ACC112 (cell line): ENCODE measurements at regions not wholly inside any gene's neighbourhood (a gene's known extent, or its start where the extent isn't known, plus 50 kb on each side); places are given as distances from the start of the nearest gene placed in this dataset.
"Not testable (repeated sequence)": the region's sequence is repeated elsewhere in the genome, so short reads cannot be mapped to it uniquely, and the experiment has no call there.

Experiments used
- H2AFZ ChIP-seq: fragments of 200-600 bp; sonication (generic); one replicate; pipeline ENCODE4 v1.6.0; 2017; ENCODE audit warnings: antibody characterized with exemption, low read length; ENCODE audit not compliant: unreplicated experiment
- H3K27ac ChIP-seq: fragments of 200-600 bp; sonication (generic); 2 replicates; pipeline ENCODE4 v1.5.1; 2014; ENCODE audit warnings: low read depth, mild to moderate bottlenecking, antibody characterized with exemption, low read length, moderate library complexity
- H3K27me3 ChIP-seq: fragments of 200-600 bp; sonication (generic); 2 replicates; pipeline ENCODE4 v1.6.1; 2014; ENCODE audit warnings: mild to moderate bottlenecking, antibody characterized with exemption, low read length, moderate library complexity, mixed read lengths; ENCODE audit not compliant: insufficient read depth
- H3K36me3 ChIP-seq: fragments of 200-600 bp; sonication (generic); 2 replicates; pipeline ENCODE4 v1.6.1; 2016; ENCODE audit warnings: mild to moderate bottlenecking, antibody characterized with exemption, low read length, moderate library complexity, mixed read lengths; ENCODE audit not compliant: insufficient read depth
- H3K4me1 ChIP-seq: fragments of 200-600 bp; sonication (generic); one replicate; pipeline ENCODE4 v1.6.1; 2016; ENCODE audit warnings: low read length, mixed read lengths; ENCODE audit not compliant: insufficient read depth, unreplicated experiment, control insufficient read depth
- H3K4me3 ChIP-seq: fragments of 200-600 bp; sonication (generic); 2 replicates; pipeline ENCODE4 v1.5.1; 2014; ENCODE audit warnings: mild to moderate bottlenecking, low read depth, low read length
- H3K79me2 ChIP-seq: fragments of 200-600 bp; sonication (generic); one replicate; pipeline ENCODE4 v1.6.0; 2016; ENCODE audit warnings: low read length; ENCODE audit not compliant: control insufficient read depth, unreplicated experiment, insufficient read depth

- Histone ChIP-seq H3K27ac (no peak overlapping the region), H3K36me3 (no peaks in the 10 kb centered on the region), H3K4me1 (peaks cover 4% of the 10 kb centered on the region), H3K79me2 (no peaks in the 10 kb centered on the region), H2AFZ (peak overlapping the region; percentile 86), H3K27me3 (no peaks in the 10 kb centered on the region), H3K4me3 (no peak overlapping the region)
These were observed 438.9 kb downstream of the NAV3 start for GRCh38 chr12:78269620-78270019.

GRCh38 chr12:78271546-78271945 lies 440.9 kb downstream of the NAV3 start:
- no peaks in the 10 kb centered on the region for H3K36me3 ChIP-seq
- no peaks in the 10 kb centered on the region for H3K27me3 ChIP-seq
- no peak overlapping the region for H2AFZ ChIP-seq
- no peaks in the 10 kb centered on the region for H3K79me2 ChIP-seq
- no peak overlapping the region for H3K4me3 ChIP-seq
- no peak overlapping the region for H3K27ac ChIP-seq
- H3K4me1 ChIP-seq: peaks cover 4% of the 10 kb centered on the region

- Histone ChIP-seq H3K4me1 (peaks cover 4% of the 10 kb centered on the region), H3K4me3 (no peak overlapping the region), H3K36me3 (no peaks in the 10 kb centered on the region), H3K79me2 (no peaks in the 10 kb centered on the region), H3K27me3 (no peaks in the 10 kb centered on the region), H2AFZ (no peak overlapping the region), H3K27ac (no peak overlapping the region)
These were observed 445.2 kb downstream of the NAV3 start for GRCh38 chr12:78275886-78276285.

DNA sequence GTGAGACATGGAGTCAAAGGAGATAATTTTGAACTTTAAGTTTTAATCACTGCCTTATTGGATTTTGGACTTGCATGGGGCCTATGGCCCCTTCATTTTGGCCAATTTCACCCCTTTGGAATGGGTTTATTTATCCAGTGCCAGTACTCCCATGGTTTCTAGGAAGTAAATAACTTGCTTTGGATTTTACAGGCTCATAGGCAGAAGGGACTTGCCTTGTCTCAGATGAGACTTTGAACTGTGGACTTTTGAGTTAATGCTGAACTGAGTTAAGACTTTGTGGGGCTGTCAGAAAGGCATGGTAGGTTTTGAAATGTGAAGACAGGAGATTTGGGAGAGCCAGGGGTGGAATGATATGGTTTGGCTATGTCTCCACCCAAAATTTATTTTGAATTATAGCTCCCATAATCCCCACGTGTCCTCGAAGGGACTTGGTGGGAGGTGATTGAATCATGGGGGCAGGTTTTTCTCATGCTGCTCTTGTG lies 448.1 kb downstream of the NAV3 start:
- no peaks in the 10 kb centered on the region for H3K27me3 ChIP-seq

DNA sequence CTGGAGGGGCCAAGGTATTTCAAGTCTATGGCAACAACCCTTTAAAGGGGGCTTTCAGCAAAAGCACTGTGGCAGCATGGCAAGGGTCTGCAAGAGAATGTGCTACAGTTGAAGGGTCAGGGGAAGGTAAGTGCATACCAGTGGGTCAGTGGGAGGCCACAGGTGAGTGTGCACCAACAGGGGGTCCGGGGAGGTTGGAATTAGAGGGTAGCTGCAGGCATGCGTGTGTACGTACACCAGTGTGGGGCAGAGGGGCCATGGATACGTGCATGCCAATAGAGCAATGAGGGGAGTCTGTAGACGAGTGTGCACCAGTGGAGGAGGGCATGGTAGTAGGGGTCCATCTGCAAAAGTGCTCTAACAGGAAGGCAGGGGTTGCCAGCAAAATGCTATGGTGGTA lies 448.9 kb downstream of the NAV3 start:
- Histone ChIP-seq H3K27ac (no peak overlapping the region), H3K27me3 (no peaks in the 10 kb centered on the region), H2AFZ (no peak overlapping the region), H3K4me3 (no peak overlapping the region), H3K36me3 (no peaks in the 10 kb centered on the region), H3K79me2 (no peaks in the 10 kb centered on the region), H3K4me1 (no peaks in the 10 kb centered on the region)

More for the DNA sequence above, 448.1 kb downstream of the NAV3 start:
- H2AFZ ChIP-seq: no peak overlapping the region
- no peaks in the 10 kb centered on the region for H3K4me1 ChIP-seq
- no peaks in the 10 kb centered on the region for H3K79me2 ChIP-seq
- H3K4me3 ChIP-seq: no peak overlapping the region
- no peaks in the 10 kb centered on the region for H3K36me3 ChIP-seq
- no peak overlapping the region for H3K27ac ChIP-seq

DNA sequence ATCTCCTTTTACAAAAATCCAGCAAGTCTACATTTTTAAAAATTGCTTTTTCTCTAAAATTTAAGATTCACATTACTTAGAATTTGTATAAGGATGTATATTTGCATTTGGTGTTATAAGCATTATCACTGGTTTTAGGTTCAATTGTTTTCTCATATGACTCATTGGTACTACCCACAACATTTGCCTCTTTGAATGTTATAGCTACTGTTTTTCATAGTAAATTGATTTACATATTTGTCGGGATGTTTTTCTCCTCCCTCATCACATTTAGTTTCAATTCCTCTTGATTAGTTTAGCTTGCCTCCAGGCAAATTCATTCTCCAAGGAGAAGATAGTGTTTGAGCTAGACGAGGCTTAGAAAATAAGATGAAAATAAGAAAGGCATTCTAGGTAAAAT lies 450.4 kb downstream of the NAV3 start:
- H3K79me2 ChIP-seq, H3K27me3 ChIP-seq, H3K4me1 ChIP-seq, H2AFZ ChIP-seq, H3K36me3 ChIP-seq, H3K4me3 ChIP-seq, H3K27ac ChIP-seq: not testable (repeated sequence)

DNA sequence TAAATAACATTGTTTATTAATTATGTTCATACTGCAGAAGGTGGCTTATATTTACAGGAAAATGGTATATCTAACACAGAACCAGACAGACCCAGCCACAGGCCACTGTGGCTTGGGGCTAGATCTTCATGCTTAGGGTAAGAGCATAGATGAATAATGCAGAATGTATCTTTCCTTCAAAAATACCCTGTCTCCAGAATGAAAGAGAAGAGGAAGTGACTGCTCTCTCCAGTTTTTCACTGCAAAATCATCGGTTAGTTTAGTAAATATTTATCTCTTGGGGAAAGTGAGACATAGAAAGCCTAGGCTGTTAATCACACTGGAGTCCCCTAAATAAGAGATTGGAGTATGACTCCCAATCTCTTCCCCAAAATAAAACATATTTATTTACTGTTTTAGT lies 453.7 kb downstream of the NAV3 start:
- no peak overlapping the region for H3K27ac ChIP-seq
- H3K79me2 ChIP-seq: no peaks in the 10 kb centered on the region
- H3K36me3 ChIP-seq: no peaks in the 10 kb centered on the region
- no peak overlapping the region for H3K4me3 ChIP-seq
- H2AFZ ChIP-seq: no peak overlapping the region
- peaks cover 8% of the 10 kb centered on the region for H3K4me1 ChIP-seq
- no peaks in the 10 kb centered on the region for H3K27me3 ChIP-seq

DNA sequence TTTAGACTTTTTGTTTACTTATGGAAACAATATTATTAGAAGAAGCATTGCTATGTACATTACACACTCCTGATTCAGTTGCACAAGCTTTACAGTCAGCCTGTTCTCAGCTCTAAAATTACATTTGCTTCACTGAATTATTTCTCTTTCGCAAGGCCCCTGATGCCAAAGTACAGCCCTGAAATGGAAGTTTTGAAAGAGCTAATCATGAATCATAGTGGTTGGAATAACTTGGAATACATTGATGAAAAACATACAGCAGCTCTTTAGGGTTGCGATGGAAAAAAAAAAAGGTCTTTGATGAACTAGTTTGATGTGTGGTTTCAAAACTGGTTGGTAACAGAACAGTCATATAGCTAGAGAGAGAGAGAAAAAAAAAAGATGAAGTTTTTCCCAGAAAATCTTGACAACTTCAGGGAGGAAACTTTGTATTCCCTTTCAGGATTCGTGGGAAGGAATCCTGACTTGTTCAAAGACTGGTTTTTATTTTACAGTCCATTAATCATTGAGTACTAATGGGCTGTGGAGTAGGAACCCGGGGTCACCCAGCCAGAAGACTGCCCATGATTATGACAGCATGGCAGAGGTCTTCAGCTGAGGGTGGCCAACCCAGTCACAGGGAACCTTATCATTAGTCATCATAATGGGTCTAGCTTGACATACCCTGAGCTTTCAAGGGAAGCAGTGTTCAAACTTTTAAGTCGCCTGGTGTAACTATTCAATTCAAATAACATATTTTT lies 460.1 kb downstream of the NAV3 start:
- Histone ChIP-seq H3K36me3 (no peaks in the 10 kb centered on the region), H3K4me1 (peaks cover 46% of the 10 kb centered on the region), H3K4me3 (peak overlapping the region; percentile 42), H2AFZ (peak overlapping the region; percentile 54), H3K27ac (peak overlapping the region; percentile 98), H3K79me2 (no peaks in the 10 kb centered on the region), H3K27me3 (no peaks in the 10 kb centered on the region)

DNA sequence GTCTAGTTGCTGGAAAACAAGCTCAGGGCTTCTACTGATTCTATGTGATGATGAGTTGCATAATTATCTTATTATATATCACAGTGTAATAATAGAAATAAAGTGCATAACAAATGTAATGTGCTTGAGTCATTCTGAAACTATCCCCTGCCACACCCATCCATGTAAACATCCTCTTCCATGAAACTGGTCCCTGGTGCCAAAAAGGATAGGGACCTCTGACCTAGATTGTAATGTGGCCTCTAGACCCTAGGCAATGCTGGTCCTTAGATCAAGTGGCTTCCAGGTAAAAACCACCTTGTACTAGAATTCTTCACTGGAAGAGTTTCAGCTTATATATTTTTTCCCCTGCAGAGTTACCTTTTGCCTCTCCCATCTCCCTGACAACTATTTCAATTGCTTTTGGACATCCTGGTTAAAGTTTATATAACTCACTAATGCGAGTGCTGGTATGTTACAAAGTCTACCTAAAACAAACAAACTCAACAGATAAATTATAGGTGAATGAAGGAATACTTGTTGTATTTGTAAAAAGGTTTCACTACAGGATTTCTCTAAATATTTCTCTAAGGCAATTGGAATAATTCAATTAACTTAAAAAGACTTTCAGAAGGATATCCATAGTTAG lies 462.5 kb downstream of the NAV3 start:
- no peaks in the 10 kb centered on the region for H3K27me3 ChIP-seq
- no peaks in the 10 kb centered on the region for H3K79me2 ChIP-seq
- peak overlapping the region; percentile 98 for H3K27ac ChIP-seq
- H3K36me3 ChIP-seq: no peaks in the 10 kb centered on the region
- H3K4me1 ChIP-seq: peaks cover 46% of the 10 kb centered on the region
- peak overlapping the region; percentile 23; the same call in 1 of the 2 replicates for H3K4me3 ChIP-seq
- H2AFZ ChIP-seq: no peak overlapping the region

DNA sequence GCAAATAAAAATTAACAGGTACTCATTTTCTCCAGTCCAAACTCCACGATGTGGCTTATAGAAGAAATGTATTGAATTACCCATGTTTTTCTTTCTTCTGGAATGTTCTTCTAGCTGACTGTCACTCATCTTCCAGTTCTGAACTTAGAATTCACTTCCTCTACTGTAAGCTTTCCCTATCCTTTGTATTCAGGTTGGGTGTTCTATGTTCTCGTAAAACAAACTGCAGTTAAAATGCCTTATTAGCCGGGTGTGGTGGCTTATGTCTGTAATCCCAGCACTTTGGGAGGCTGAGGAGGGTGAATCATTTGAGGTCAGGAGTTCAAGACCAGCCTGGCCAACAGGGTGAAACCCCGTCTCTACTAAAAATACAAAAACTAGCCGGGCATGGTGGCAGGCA lies 470.6 kb downstream of the NAV3 start:
- not testable (repeated sequence) for H3K36me3 ChIP-seq, H3K27me3 ChIP-seq, H3K79me2 ChIP-seq, H3K27ac ChIP-seq, H3K4me1 ChIP-seq, H3K4me3 ChIP-seq
- peak overlapping the region; percentile 48 for H2AFZ ChIP-seq

DNA sequence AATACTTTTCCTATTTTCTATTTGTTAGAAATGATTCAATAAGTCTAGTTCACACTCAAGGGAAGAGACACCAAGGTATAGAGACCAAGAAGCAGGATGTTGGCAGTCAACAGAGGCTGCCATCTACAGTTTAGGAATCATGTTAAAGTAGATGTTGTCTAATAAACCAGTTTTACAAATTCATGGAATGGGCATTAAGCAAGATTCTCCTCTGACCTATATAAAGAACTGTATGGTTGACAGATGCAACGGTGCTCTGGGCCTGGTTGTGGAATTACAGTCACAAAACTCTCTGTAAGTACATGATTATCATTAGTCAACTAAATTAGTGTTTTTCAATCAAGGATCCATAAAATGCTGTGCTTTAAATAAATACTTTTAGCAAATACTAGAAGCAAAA lies 475.1 kb downstream of the NAV3 start:
- no peak overlapping the region for H2AFZ ChIP-seq
- H3K36me3 ChIP-seq: no peaks in the 10 kb centered on the region
- no peaks in the 10 kb centered on the region for H3K27me3 ChIP-seq
- no peaks in the 10 kb centered on the region for H3K79me2 ChIP-seq
- no peaks in the 10 kb centered on the region for H3K4me1 ChIP-seq
- no peak overlapping the region for H3K27ac ChIP-seq
- H3K4me3 ChIP-seq: no peak overlapping the region
